WTC11 (cell line): ENCODE measurements at regions not wholly inside any gene's neighbourhood (a gene's known extent, or its start where the extent isn't known, plus 50 kb on each side); places are given as distances from the start of the nearest gene placed in this dataset.

Experiments used
- ATAC-seq: fragments of 200-7000 bp; cut with Tn5 transposase; 2 replicates; pipeline ENCODE4 v1.10.0; 2021; ENCODE audit warnings: mild to moderate bottlenecking, moderate library complexity
- CTCF ChIA-PET: fragments of 300-600 bp; sonication (Branson Sonifier 250); formaldehyde crosslinking; loops from one replicate; lab custom pipeline; 2021; ENCODE audit warnings: antibody characterized with exemption; lab: Charles Lee
- POLR2A ChIA-PET: fragments of 350-600 bp; sonication (Branson Sonifier 250); formaldehyde crosslinking; loops from one replicate; lab custom pipeline; 2021; ENCODE audit warnings: antibody characterized with exemption; lab: Charles Lee
- DNase-seq: peaks from one replicate; pipeline ENCODE4 v3.0.0; 2021; ENCODE audit warnings: low spot score
- H3K27ac Mint-ChIP-seq: 2 replicates; pipeline ENCODE4 v1.8.0; 2021; ENCODE audit warnings: mixed read lengths
- H3K27me3 Mint-ChIP-seq: 2 replicates; pipeline ENCODE4 v1.8.0; 2021; ENCODE audit warnings: low read depth, mild to moderate bottlenecking, moderate library complexity, mixed read lengths
- H3K36me3 Mint-ChIP-seq: 2 replicates; pipeline ENCODE4 v1.8.0; 2021; ENCODE audit warnings: mixed read lengths
- H3K4me1 Mint-ChIP-seq: 2 replicates; pipeline ENCODE4 v1.8.0; 2022; ENCODE audit warnings: mixed read lengths
- H3K4me3 Mint-ChIP-seq: 2 replicates; pipeline ENCODE4 v1.8.0; 2021; ENCODE audit warnings: mild to moderate bottlenecking, moderate library complexity, mixed read lengths
- H3K9me3 Mint-ChIP-seq: 2 replicates; pipeline ENCODE4 v1.8.0; 2021; ENCODE audit warnings: mixed read lengths
- AFF4 ChIP-seq: sonication (generic); formaldehyde crosslinking; IDR thresholded peaks from 2 replicates; pipeline ENCODE4 v1.8.1; 2023; ENCODE audit warnings: mild to moderate bottlenecking, missing genetic modification reagents, borderline replicate concordance
- AR ChIP-seq: fragments of 250-450 bp; sonication (Bioruptor Pico); IDR thresholded peaks from 2 replicates; pipeline ENCODE4 v1.9.0; 2021; ENCODE audit warnings: mild to moderate bottlenecking
- CBFB ChIP-seq: sonication (generic); formaldehyde crosslinking; IDR thresholded peaks from 2 replicates; pipeline ENCODE4 v1.8.1; 2022; ENCODE audit warnings: mild to moderate bottlenecking, low read depth, missing genetic modification reagents
- GRHL2 ChIP-seq: fragments of 250-450 bp; sonication (Bioruptor Pico); IDR thresholded peaks from 2 replicates; pipeline ENCODE4 v1.8.0; 2022; ENCODE audit warnings: mild to moderate bottlenecking, moderate library complexity; ENCODE audit not compliant: insufficient replicate concordance, severe bottlenecking
- GTF2I ChIP-seq: fragments of 250-450 bp; sonication (Bioruptor Pico); conservative IDR thresholded peaks from 2 replicates; pipeline ENCODE4 v1.4.0; 2021; ENCODE audit warnings: mild to moderate bottlenecking
- HMGA2 ChIP-seq: fragments of 250-450 bp; sonication (Bioruptor Pico); IDR thresholded peaks from 2 replicates; pipeline ENCODE4 v1.4.0; 2021; ENCODE audit warnings: mild to moderate bottlenecking, moderate library complexity
- IRF2 ChIP-seq: sonication (generic); formaldehyde crosslinking; IDR thresholded peaks from 2 replicates; pipeline ENCODE4 v1.8.0; 2022; ENCODE audit warnings: low read depth, missing genetic modification reagents, borderline replicate concordance
- NFATC4 ChIP-seq: fragments of 250-450 bp; sonication (Bioruptor Pico); IDR thresholded peaks from 2 replicates; pipeline ENCODE4 v1.9.0; 2021; ENCODE audit warnings: mild to moderate bottlenecking
- SOX15 ChIP-seq: fragments of 250-450 bp; sonication (Bioruptor Pico); IDR thresholded peaks from 2 replicates; pipeline ENCODE4 v1.9.0; 2021; ENCODE audit warnings: mild to moderate bottlenecking
- TP53 ChIP-seq: sonication (generic); formaldehyde crosslinking; IDR thresholded peaks from 2 replicates; pipeline ENCODE4 v1.8.1; 2023; ENCODE audit warnings: mild to moderate bottlenecking, missing genetic modification reagents
- ZMAT4 ChIP-seq: fragments of 250-450 bp; sonication (Bioruptor Pico); IDR thresholded peaks from 2 replicates; pipeline ENCODE4 v1.9.0; 2021; ENCODE audit warnings: mild to moderate bottlenecking
- ZNF219 ChIP-seq: sonication (generic); formaldehyde crosslinking; IDR thresholded peaks from 2 replicates; pipeline ENCODE4 v1.8.0; 2023; ENCODE audit warnings: missing genetic modification reagents, mild to moderate bottlenecking, borderline replicate concordance
- ZNF263 ChIP-seq: sonication (generic); formaldehyde crosslinking; IDR thresholded peaks from 2 replicates; pipeline ENCODE4 v1.8.1; 2022; ENCODE audit warnings: low read depth, mild to moderate bottlenecking, moderate library complexity, missing genetic modification reagents
- TF ChIP-seq, protein P1 (sequence below): sonication (generic); formaldehyde crosslinking; IDR thresholded peaks from 2 replicates; pipeline ENCODE4 v1.8.0; 2022; ENCODE audit warnings: mild to moderate bottlenecking, missing genetic modification reagents
- TF ChIP-seq, protein P2 (sequence below): fragments of 250-450 bp; sonication (Bioruptor Pico); IDR thresholded peaks from 2 replicates; pipeline ENCODE4 v1.9.0; 2021; ENCODE audit warnings: moderate library complexity, mild to moderate bottlenecking, inconsistent platforms, borderline replicate concordance
- TF ChIP-seq, protein P3 (sequence below): sonication (generic); formaldehyde crosslinking; IDR thresholded peaks from 2 replicates; pipeline ENCODE4 v1.8.1; 2022; ENCODE audit warnings: mild to moderate bottlenecking, moderate library complexity, missing genetic modification reagents

DNA sequence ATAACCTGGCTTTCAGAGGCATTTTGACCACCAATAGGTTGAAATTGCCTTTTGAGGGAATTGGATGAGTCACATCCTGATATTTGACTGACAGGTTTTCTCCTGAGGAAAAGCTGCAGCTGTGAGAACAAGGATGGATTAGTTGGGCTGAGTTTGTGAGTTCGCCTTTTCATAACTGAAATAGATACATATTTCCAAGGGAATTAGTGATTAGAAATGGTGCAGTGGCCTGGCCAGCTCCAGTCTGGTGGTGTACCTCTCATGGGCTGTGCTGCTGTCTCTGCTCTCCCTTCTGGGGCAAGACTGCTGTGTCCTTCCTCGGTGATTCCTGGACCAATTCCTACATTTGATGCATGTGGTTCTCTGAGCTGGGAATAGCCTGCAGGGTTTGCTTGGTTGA lies 341.3 kb downstream of the TSN start (continued):
- no peak for TF ChIP-seq GRHL2 (CRISPR knock-in tag)
- TF ChIP-seq TP53 (CRISPR knock-in tag) = no peak
- TF ChIP-seq, protein P1, sequence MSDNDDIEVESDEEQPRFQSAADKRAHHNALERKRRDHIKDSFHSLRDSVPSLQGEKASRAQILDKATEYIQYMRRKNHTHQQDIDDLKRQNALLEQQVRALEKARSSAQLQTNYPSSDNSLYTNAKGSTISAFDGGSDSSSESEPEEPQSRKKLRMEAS (CRISPR knock-in tag) = no peak
- no peak for TF ChIP-seq IRF2 (CRISPR knock-in tag)
- TF ChIP-seq, protein P2, sequence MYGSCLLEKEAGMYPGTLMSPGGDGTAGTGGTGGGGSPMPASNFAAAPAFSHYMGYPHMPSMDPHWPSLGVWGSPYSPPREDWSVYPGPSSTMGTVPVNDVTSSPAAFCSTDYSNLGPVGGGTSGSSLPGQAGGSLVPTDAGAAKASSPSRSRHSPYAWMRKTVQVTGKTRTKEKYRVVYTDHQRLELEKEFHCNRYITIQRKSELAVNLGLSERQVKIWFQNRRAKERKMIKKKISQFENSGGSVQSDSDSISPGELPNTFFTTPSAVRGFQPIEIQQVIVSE = no peak
- no peak for TF ChIP-seq NFATC4 (CRISPR knock-in tag)
- TF ChIP-seq, all 79 proteins: peak for 0

DNA sequence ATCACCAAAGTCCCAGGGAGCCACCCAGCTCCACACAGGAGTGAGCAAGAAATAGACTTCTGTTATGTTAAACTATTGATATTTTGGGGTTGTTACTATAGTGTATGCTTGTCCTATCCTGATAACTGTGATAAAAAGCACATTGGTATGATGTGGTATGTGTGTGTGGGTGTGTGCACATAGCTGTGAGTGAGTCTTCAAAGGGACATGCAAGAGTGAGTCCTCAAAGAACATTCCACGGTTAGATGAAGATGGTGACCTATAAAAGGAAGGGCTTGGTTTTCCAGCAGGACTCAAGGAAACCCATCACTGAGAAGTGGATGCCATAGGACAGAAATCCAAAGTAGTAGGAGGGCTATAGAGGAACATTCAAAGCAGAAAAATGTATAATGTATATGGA lies 342.9 kb downstream of the TSN start:
- POLR2A ChIA-PET = no interaction called here
- H3K9me3 Mint-ChIP-seq = peaks cover 12% of the 10 kb centered on the region
- H3K4me1 Mint-ChIP-seq = peaks cover 13% of the 10 kb centered on the region
- H3K36me3 Mint-ChIP-seq = no peaks in the 10 kb centered on the region
- no peak overlapping the region for H3K27ac Mint-ChIP-seq
- peaks cover 3% of the 10 kb centered on the region for H3K27me3 Mint-ChIP-seq
- CTCF ChIA-PET = no interaction called here
- no peak overlapping the region for H3K4me3 Mint-ChIP-seq
- TF ChIP-seq ZNF263 (CRISPR knock-in tag) (no peak), GTF2I (CRISPR knock-in tag) (no peak), AR (CRISPR knock-in tag) (no peak), ZNF219 (CRISPR knock-in tag) (no peak), CBFB (CRISPR knock-in tag) (no peak), ZMAT4 (no peak), SOX15 (CRISPR knock-in tag) (no peak), AFF4 (CRISPR knock-in tag) (no peak), TP53 (CRISPR knock-in tag) (no peak), HMGA2 (CRISPR knock-in tag) (no peak)
- TF ChIP-seq, protein P3, sequence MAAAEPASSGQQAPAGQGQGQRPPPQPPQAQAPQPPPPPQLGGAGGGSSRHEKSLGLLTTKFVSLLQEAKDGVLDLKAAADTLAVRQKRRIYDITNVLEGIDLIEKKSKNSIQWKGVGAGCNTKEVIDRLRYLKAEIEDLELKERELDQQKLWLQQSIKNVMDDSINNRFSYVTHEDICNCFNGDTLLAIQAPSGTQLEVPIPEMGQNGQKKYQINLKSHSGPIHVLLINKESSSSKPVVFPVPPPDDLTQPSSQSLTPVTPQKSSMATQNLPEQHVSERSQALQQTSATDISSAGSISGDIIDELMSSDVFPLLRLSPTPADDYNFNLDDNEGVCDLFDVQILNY (CRISPR knock-in tag) = no peak
- no peak for ATAC-seq
- DNase-seq = no peak
